ENCODE measurements at regions not wholly inside any gene's neighbourhood (a gene's known extent, or its start where the extent isn't known, plus 50 kb on each side); places are given as distances from the start of the nearest gene placed in this dataset.

DNA sequence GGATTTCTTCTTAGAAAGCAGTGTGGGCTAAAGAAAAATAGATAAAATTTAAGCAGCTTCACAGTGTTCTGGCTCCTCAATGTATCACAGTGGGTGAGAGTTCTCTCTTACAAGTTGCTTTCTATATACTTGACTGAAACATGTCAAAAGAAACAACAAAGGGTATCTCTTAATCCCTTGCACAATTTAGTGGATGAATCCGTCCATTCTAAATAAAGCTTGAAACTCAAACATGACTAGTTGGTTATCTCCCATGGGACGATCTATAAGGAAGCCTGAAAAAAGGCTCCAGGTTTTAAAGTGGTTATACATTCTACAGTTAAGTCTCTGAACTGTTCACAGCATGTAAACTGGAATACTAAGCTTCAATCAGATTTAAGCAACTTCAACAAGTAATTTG is 993.1 kb upstream of the CNTN5 start:
- no peak overlapping the region for H3T11ph ChIP-seq (ENCODE audit: low read length)
- H2BK5ac ChIP-seq (ENCODE audit: insufficient read length, low read length): no peak overlapping the region
- no peak overlapping the region for H2BK12ac ChIP-seq (ENCODE audit: insufficient read length, low read depth, low read length)
- DNase-seq: no peak
- no CpG with 5 or more reads among the region's 2 CpGs for WGBS (ENCODE audit: extremely low coverage, insufficient read length, low lambda C conversion rate)
- H3K27me3 ChIP-seq (ENCODE audit: insufficient read depth, low read length): no peaks in the 10 kb centered on the region
- no peak overlapping the region for H4K5ac ChIP-seq (ENCODE audit: insufficient read length, low read depth, low read length)
- no peak overlapping the region for H3K4me2 ChIP-seq (ENCODE audit: insufficient read depth, insufficient read length, low read length)
- no peak overlapping the region for H2AFZ ChIP-seq (ENCODE audit: low read length)
- no peak overlapping the region for H2BK15ac ChIP-seq (ENCODE audit: low read depth, low read length)
- H3K23me2 ChIP-seq (ENCODE audit: insufficient read length, low read depth, low read length, poor library complexity, severe bottlenecking): no peaks in the 10 kb centered on the region
- H3K4me1 ChIP-seq (ENCODE audit: insufficient read depth, low read length): no peaks in the 10 kb centered on the region
- no peak overlapping the region for H2BK120ac ChIP-seq (ENCODE audit: low read depth, low read length, poor library complexity, severe bottlenecking)
- H4K20me1 ChIP-seq (ENCODE audit: control insufficient read depth, insufficient read depth, insufficient read length): no peaks in the 10 kb centered on the region
- H4K8ac ChIP-seq (replicated peaks; ENCODE audit: insufficient read length, low read depth, low read length): no peak overlapping the region
- Mint-ChIP-seq H3K4me1 (no peaks in the 10 kb centered on the region), H3K4me3 (no peak overlapping the region), H3K36me3 (ENCODE audit: insufficient read depth in 1 of 3, low read depth in 3 of 3) (no peaks in the 10 kb centered on the region; a peak in 1 of 7 replicates), H3K27me3 (ENCODE audit: low read depth) (no peaks in the 10 kb centered on the region), H3K9me3 (0 out of 5 replicates have a peak, but pooled peaks cover 0 to 3% of the 10 kb centered on the region in 2 experiments), H3K27ac (no peak overlapping the region)
- no peak overlapping the region for H3K18ac ChIP-seq (ENCODE audit: insufficient read length, low read depth, low read length)
- H3K9ac ChIP-seq (ENCODE audit: extremely low read depth, insufficient read length, low read length): no peak overlapping the region
- no peak overlapping the region for H3K56ac ChIP-seq (ENCODE audit: insufficient read length, low read depth, low read length)
- no peaks in the 10 kb centered on the region for H3K79me1 ChIP-seq (ENCODE audit: insufficient read depth, low read depth, low read length, poor library complexity, severe bottlenecking)
- no peak overlapping the region for H3K27ac ChIP-seq (ENCODE audit: insufficient read length, low read depth, low read length)
- TF ChIP-seq, protein P1, sequence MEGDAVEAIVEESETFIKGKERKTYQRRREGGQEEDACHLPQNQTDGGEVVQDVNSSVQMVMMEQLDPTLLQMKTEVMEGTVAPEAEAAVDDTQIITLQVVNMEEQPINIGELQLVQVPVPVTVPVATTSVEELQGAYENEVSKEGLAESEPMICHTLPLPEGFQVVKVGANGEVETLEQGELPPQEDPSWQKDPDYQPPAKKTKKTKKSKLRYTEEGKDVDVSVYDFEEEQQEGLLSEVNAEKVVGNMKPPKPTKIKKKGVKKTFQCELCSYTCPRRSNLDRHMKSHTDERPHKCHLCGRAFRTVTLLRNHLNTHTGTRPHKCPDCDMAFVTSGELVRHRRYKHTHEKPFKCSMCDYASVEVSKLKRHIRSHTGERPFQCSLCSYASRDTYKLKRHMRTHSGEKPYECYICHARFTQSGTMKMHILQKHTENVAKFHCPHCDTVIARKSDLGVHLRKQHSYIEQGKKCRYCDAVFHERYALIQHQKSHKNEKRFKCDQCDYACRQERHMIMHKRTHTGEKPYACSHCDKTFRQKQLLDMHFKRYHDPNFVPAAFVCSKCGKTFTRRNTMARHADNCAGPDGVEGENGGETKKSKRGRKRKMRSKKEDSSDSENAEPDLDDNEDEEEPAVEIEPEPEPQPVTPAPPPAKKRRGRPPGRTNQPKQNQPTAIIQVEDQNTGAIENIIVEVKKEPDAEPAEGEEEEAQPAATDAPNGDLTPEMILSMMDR (conservative IDR thresholded peaks at IDR 0.05): no peak
- H4K91ac ChIP-seq (ENCODE audit: insufficient read length, low read depth, low read length): no peak overlapping the region
- H3K4ac ChIP-seq (ENCODE audit: low read depth, low read length): no peak overlapping the region
- no peak overlapping the region for H3K14ac ChIP-seq (ENCODE audit: insufficient read depth, low read length)
- H3K9me3 ChIP-seq (ENCODE audit: control insufficient read depth, low read depth, low read length): no peaks in the 10 kb centered on the region
- H3K79me2 ChIP-seq (ENCODE audit: insufficient read depth, low read length): no peaks in the 10 kb centered on the region
- no peak overlapping the region for H2BK20ac ChIP-seq (ENCODE audit: low read depth, low read length, poor library complexity, severe bottlenecking)
- no peak overlapping the region for H3K23ac ChIP-seq (ENCODE audit: insufficient read length, low read depth, low read length)
- H2AK5ac ChIP-seq (ENCODE audit: insufficient read length, low read length): no peak overlapping the region
